ENCODE measurements at regions not wholly inside any gene's neighbourhood (a gene's known extent, or its start where the extent isn't known, plus 50 kb on each side); places are given as distances from the start of the nearest gene placed in this dataset.

DNA sequence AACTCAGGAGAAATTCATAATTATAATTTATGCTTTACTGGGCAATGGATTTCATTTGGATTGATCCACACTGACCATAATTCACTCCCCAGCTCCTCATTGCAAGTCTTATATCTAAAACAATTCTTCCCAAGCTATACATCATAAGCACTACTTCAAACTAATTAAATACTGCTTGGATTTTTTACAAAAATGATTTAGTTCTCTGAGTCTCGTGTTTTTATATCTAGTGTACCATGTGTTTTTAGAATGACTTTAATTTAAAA lies 443.8 kb downstream of the GPAM start:
- Histone ChIP-seq H4K5ac (ENCODE audit: insufficient read length, low read depth, low read length) (no peak overlapping the region), H3K4me3 (ENCODE audit: extremely low read depth in 1 of 4, insufficient read depth in 2 of 4, low read depth in 3 of 4, low read length in 4 of 4) (no peak overlapping the region), H3K56ac (replicated peaks; ENCODE audit: insufficient read length, low read depth, low read length) (no peak overlapping the region), H4K20me1 (replicated peaks in 1 of 2; ENCODE audit: control insufficient read depth in 1 of 2, insufficient read depth in 2 of 2, low read length in 2 of 2) (no peaks in the 10 kb centered on the region), H3K9me3 (ENCODE audit: insufficient read depth in 2 of 2, low read depth in 1 of 2, low read length in 1 of 2) (no peaks in the 10 kb centered on the region), H3K36me3 (ENCODE audit: control insufficient read depth in 2 of 4, insufficient read depth in 4 of 4, low read length in 3 of 4) (no peaks in the 10 kb centered on the region), H3K14ac (ENCODE audit: insufficient read length) (no peak overlapping the region), H4K8ac (ENCODE audit: extremely low read depth, insufficient read depth, low read length) (no peak overlapping the region), H3K27ac (ENCODE audit: low read depth, low read length) (no peak overlapping the region), H3K27me3 (replicated peaks in 1 of 4; ENCODE audit: control insufficient read depth in 3 of 4, extremely low read depth in 1 of 4, insufficient read depth in 3 of 4, low read length in 3 of 4) (no peaks in the 10 kb centered on the region), H3K79me2 (ENCODE audit: control insufficient read depth in 1 of 2, insufficient read depth in 2 of 2, low read length in 2 of 2) (no peaks in the 10 kb centered on the region), H2BK15ac (ENCODE audit: low read length) (no peak overlapping the region), H2BK20ac (ENCODE audit: low read length) (no peak overlapping the region), H3K4me2 (ENCODE audit: insufficient read depth in 1 of 2, low read depth in 2 of 2, low read length in 2 of 2) (no peak overlapping the region), H2BK5ac (ENCODE audit: low read depth, low read length) (no peak overlapping the region), H3K4me1 (replicated peaks in 1 of 4; ENCODE audit: control insufficient read depth in 3 of 4, insufficient read depth in 4 of 4, low read length in 3 of 4) (no peaks in the 10 kb centered on the region), H2BK12ac (ENCODE audit: low read depth, low read length) (no peak overlapping the region), H3K23ac (ENCODE audit: insufficient read length) (no peak overlapping the region), H3K23me2 (ENCODE audit: low read depth, low read length) (no peaks in the 10 kb centered on the region), H2AFZ (ENCODE audit: low read length) (no peak overlapping the region), H2BK120ac (replicated peaks; ENCODE audit: low read depth, low read length) (no peak overlapping the region), H2AK5ac (ENCODE audit: low read depth, low read length) (no peak overlapping the region), H4K91ac (replicated peaks; ENCODE audit: insufficient read length, low read length) (no peak overlapping the region), H3K79me1 (ENCODE audit: low read depth, low read length) (no peaks in the 10 kb centered on the region), H3K9ac (replicated peaks in 1 of 4; ENCODE audit: extremely low read depth in 1 of 4, low read depth in 3 of 4, low read length in 3 of 4) (no peak overlapping the region), H3K4ac (replicated peaks; ENCODE audit: insufficient read length, low read depth, low read length) (no peak overlapping the region), H3K18ac (ENCODE audit: extremely low read depth, low read length) (no peak overlapping the region)
- TF ChIP-seq JUND (IDR thresholded peaks at IDR 0.05; ENCODE audit: low read length) (no peak), TEAD4 (IDR thresholded peaks at IDR 0.05; ENCODE audit: low read depth, low read length) (no peak), YY1 (IDR thresholded peaks at IDR 0.05; ENCODE audit: low read depth, low read length) (no peak), SP2 (IDR thresholded peaks at IDR 0.05; ENCODE audit: low read length) (no peak), NRF1 (IDR thresholded peaks at IDR 0.05; ENCODE audit: low read depth, low read length) (no peak), SAP30 (IDR thresholded peaks at IDR 0.05; ENCODE audit: insufficient read depth, insufficient replicate concordance, low read length) (no peak), POLR2A (IDR thresholded peaks at IDR 0.05; ENCODE audit: control extremely low read depth in 1 of 2, low read depth in 2 of 2, low read length in 2 of 2) (no peak), CBX5 (IDR thresholded peaks at IDR 0.05; ENCODE audit: low read depth, low read length) (no peak), CTBP2 (IDR thresholded peaks at IDR 0.05; ENCODE audit: borderline replicate concordance, insufficient read depth, insufficient read length, low read length) (no peak), CHD2 (IDR thresholded peaks at IDR 0.05; ENCODE audit: low read length) (no peak), SIX5 (IDR thresholded peaks at IDR 0.05; ENCODE audit: low read depth, low read length) (no peak), MAFK (IDR thresholded peaks at IDR 0.05; ENCODE audit: low read depth, low read length) (no peak), RFX5 (IDR thresholded peaks at IDR 0.05; ENCODE audit: borderline replicate concordance, low read depth, low read length) (no peak)
- TF ChIP-seq, protein P1, sequence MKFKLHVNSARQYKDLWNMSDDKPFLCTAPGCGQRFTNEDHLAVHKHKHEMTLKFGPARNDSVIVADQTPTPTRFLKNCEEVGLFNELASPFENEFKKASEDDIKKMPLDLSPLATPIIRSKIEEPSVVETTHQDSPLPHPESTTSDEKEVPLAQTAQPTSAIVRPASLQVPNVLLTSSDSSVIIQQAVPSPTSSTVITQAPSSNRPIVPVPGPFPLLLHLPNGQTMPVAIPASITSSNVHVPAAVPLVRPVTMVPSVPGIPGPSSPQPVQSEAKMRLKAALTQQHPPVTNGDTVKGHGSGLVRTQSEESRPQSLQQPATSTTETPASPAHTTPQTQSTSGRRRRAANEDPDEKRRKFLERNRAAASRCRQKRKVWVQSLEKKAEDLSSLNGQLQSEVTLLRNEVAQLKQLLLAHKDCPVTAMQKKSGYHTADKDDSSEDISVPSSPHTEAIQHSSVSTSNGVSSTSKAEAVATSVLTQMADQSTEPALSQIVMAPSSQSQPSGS (IDR thresholded peaks at IDR 0.05; ENCODE audit: low read length): no peak
- TF ChIP-seq, protein P2, sequence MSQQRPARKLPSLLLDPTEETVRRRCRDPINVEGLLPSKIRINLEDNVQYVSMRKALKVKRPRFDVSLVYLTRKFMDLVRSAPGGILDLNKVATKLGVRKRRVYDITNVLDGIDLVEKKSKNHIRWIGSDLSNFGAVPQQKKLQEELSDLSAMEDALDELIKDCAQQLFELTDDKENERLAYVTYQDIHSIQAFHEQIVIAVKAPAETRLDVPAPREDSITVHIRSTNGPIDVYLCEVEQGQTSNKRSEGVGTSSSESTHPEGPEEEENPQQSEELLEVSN (IDR thresholded peaks at IDR 0.05): no peak
- ChIA-PET POLR2A (ENCODE audit: partially characterized antibody) (no interaction called here), CTCF (ENCODE audit: partially characterized antibody) (interaction anchor here (1.1 to 1.3 kb wide), 2 partner anchors 9 to 196 kb away, joined by 3 to 5 read pairs; no protein-coding TSS in a partner anchor)
- FAIRE-seq (no peak), DNase-seq (ENCODE audit: low read depth in 1 of 2, low spot score in 2 of 2) (no peak)
- 94% methylated on average over 1 of the region's 1 CpG; no CpG with 5 or more reads in 1 of the 2 experiments for WGBS, 2 experiments (ENCODE audit: extremely low coverage in 1 of 2, insufficient coverage in 1 of 2, insufficient read length in 1 of 2, insufficient replicate concordance in 2 of 2, low coverage in 1 of 2, low lambda C conversion rate in 2 of 2, missing lambda C conversion rate in 1 of 2)

Data from H1 (cell line).